ENCODE measurements at regions not wholly inside any gene's neighbourhood (a gene's known extent, or its start where the extent isn't known, plus 50 kb on each side); places are given as distances from the start of the nearest gene placed in this dataset.

- no peak overlapping the region for H3K27ac ChIP-seq (ENCODE audit: low read depth in 2 of 2, low read length in 2 of 2)
- H3K9me3 ChIP-seq (ENCODE audit: control insufficient read depth in 2 of 3, insufficient read depth in 1 of 3, low read length in 3 of 3) = no peaks in the 10 kb centered on the region
- no peak for DNase-seq
- no peak overlapping the region for H3K4me3 ChIP-seq (ENCODE audit: low read length in 3 of 3)
- TF ChIP-seq, protein P1, sequence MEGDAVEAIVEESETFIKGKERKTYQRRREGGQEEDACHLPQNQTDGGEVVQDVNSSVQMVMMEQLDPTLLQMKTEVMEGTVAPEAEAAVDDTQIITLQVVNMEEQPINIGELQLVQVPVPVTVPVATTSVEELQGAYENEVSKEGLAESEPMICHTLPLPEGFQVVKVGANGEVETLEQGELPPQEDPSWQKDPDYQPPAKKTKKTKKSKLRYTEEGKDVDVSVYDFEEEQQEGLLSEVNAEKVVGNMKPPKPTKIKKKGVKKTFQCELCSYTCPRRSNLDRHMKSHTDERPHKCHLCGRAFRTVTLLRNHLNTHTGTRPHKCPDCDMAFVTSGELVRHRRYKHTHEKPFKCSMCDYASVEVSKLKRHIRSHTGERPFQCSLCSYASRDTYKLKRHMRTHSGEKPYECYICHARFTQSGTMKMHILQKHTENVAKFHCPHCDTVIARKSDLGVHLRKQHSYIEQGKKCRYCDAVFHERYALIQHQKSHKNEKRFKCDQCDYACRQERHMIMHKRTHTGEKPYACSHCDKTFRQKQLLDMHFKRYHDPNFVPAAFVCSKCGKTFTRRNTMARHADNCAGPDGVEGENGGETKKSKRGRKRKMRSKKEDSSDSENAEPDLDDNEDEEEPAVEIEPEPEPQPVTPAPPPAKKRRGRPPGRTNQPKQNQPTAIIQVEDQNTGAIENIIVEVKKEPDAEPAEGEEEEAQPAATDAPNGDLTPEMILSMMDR (IDR thresholded peaks at IDR 0.05; ENCODE audit: borderline replicate concordance, extremely low read depth, insufficient read depth) = no peak
- no peaks in the 10 kb centered on the region for H3K27me3 ChIP-seq (ENCODE audit: control insufficient read depth, insufficient read depth, low read length)
- intact Hi-C loops (cut with DNase I) = no loop called here
- no peak for FAIRE-seq
- H3K9ac ChIP-seq (ENCODE audit: low read length in 3 of 3) = no peak overlapping the region
- no peaks in the 10 kb centered on the region for H3K36me3 ChIP-seq (ENCODE audit: control insufficient read depth in 2 of 3, insufficient read depth in 3 of 3, low read length in 3 of 3)
- no peaks in the 10 kb centered on the region for H3K4me1 ChIP-seq (ENCODE audit: control insufficient read depth in 2 of 3, insufficient read depth in 2 of 3, low read depth in 1 of 3, low read length in 3 of 3)
Measured at GRCh38 chr1:164384262-164384661, 174.7 kb upstream of the PBX1 start.

DNA sequence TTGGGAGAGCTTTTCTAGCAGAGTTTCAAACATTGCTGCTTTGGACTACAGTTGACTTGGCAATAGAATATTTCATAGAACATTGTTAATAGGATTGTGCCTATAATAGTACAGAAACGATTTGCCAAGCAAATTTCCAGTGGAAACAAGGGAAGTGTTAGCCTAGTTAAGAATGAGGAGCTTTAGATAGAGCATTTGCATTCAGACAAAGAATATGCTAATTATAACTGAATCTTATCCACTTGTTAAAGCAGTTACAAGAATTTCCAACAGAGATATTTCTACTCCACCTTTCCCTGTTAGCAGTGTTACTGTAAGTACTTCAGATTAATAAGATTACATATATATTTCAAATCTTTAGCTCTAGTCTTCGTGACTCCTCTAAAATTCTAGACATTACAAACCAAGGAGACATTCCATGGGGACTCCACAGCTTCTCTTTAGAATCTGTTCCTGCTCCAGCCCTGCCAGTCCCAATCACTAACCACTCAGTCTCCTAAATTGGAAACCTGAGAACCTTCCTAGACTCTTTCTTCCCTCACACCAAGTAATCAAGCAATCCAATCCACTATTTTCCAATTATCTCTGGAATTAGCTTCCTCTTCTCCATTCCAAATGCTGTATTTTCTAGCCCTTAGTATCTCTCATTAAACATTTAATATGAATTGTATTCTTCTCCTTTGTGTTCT, 141.8 kb upstream of the PBX1 start:
- intact Hi-C loops (cut with DNase I) = no loop called here
- no peaks in the 10 kb centered on the region for H3K36me3 ChIP-seq (ENCODE audit: control insufficient read depth in 2 of 3, insufficient read depth in 3 of 3, low read length in 3 of 3)
- H3K9me3 ChIP-seq (ENCODE audit: control insufficient read depth in 2 of 3, insufficient read depth in 1 of 3, low read length in 3 of 3) = no peaks in the 10 kb centered on the region
- DNase-seq (no peak), FAIRE-seq (no peak)
- no peaks in the 10 kb centered on the region for H3K27me3 ChIP-seq (ENCODE audit: control insufficient read depth, insufficient read depth, low read length)
- TF ChIP-seq, protein P1 (IDR thresholded peaks at IDR 0.05; ENCODE audit: borderline replicate concordance, extremely low read depth, insufficient read depth) = no peak
- no peak overlapping the region for H3K4me3 ChIP-seq (ENCODE audit: low read length in 3 of 3)
- H3K4me1 ChIP-seq (ENCODE audit: control insufficient read depth in 2 of 3, insufficient read depth in 2 of 3, low read depth in 1 of 3, low read length in 3 of 3) = no peaks in the 10 kb centered on the region
- H3K9ac ChIP-seq (ENCODE audit: low read length in 3 of 3) = no peak overlapping the region
- no peak overlapping the region for H3K27ac ChIP-seq (ENCODE audit: low read depth in 2 of 2, low read length in 2 of 2)

- no peaks in the 10 kb centered on the region for H3K4me1 ChIP-seq (ENCODE audit: control insufficient read depth in 2 of 3, insufficient read depth in 2 of 3, low read depth in 1 of 3, low read length in 3 of 3)
- no peak overlapping the region for H3K4me3 ChIP-seq (ENCODE audit: low read length in 3 of 3)
- no peak overlapping the region for H3K27ac ChIP-seq (ENCODE audit: low read depth in 2 of 2, low read length in 2 of 2)
- DNase-seq (no peak), FAIRE-seq (no peak)
- no peaks in the 10 kb centered on the region for H3K9me3 ChIP-seq (ENCODE audit: control insufficient read depth in 2 of 3, insufficient read depth in 1 of 3, low read length in 3 of 3)
- H3K27me3 ChIP-seq (ENCODE audit: control insufficient read depth, insufficient read depth, low read length) = no peaks in the 10 kb centered on the region
- TF ChIP-seq, protein P1 (IDR thresholded peaks at IDR 0.05; ENCODE audit: borderline replicate concordance, extremely low read depth, insufficient read depth) = no peak
- H3K36me3 ChIP-seq (ENCODE audit: control insufficient read depth in 2 of 3, insufficient read depth in 3 of 3, low read length in 3 of 3) = no peaks in the 10 kb centered on the region
- intact Hi-C loops (cut with DNase I) = no loop called here
- H3K9ac ChIP-seq (ENCODE audit: low read length in 3 of 3) = no peak overlapping the region
Measured at GRCh38 chr1:164423136-164423535, 135.8 kb upstream of the PBX1 start.

Data from kidney (tissue), 13 donors.